Gastrocnemius medialis (tissue), 4 donors: ENCODE measurements at regions not wholly inside any gene's neighbourhood (a gene's known extent, or its start where the extent isn't known, plus 50 kb on each side); places are given as distances from the start of the nearest gene placed in this dataset.

Experiments
- CTCF ChIP-seq, 5 experiments: fragments of 450-650 bp in 3 of 5; fragments of 200-600 bp in 2 of 5; sonication (generic) in 2 of 5; IDR thresholded peaks in 4 of 5; conservative IDR thresholded peaks in 1 of 5; 1 replicate in 4 of 5; 2 replicates in 1 of 5; pipeline ENCODE4 v1.5.1; 2016 to 2019; ENCODE audit warnings: antibody characterized with exemption in 5 of 5, mild to moderate bottlenecking in 3 of 5, moderate library complexity in 3 of 5
- POLR2A ChIP-seq, 2 donors: fragments of 450-650 bp; IDR thresholded peaks; one replicate each; pipeline ENCODE4 v1.6.1; 2017; ENCODE audit warnings: antibody characterized with exemption in 2 of 2, mild to moderate bottlenecking in 2 of 2, moderate library complexity in 2 of 2

- no peak for TF ChIP-seq CTCF (IDR thresholded peaks at IDR 0.05 in 4 of 5, conservative IDR thresholded peaks at IDR 0.05 in 1 of 5)
- no peak for TF ChIP-seq POLR2A (IDR thresholded peaks at IDR 0.05)
Observed at GRCh38 chr15:69704700-69705099, 252.1 kb downstream of the RPLP1 start.
